GM19043 (cell line): ENCODE measurements at regions not wholly inside any gene's neighbourhood (a gene's known extent, or its start where the extent isn't known, plus 50 kb on each side); places are given as distances from the start of the nearest gene placed in this dataset.
"Not testable (repeated sequence)": the region's sequence is repeated elsewhere in the genome, so short reads cannot be mapped to it uniquely, and the experiment has no call there.

Source experiments
- ATAC-seq: cut with Tn5 transposase; IDR thresholded peaks from one replicate; pipeline ENCODE4 v1.9.1; 2021; ENCODE audit warnings: low read depth; ENCODE audit not compliant: unreplicated experiment

DNA sequence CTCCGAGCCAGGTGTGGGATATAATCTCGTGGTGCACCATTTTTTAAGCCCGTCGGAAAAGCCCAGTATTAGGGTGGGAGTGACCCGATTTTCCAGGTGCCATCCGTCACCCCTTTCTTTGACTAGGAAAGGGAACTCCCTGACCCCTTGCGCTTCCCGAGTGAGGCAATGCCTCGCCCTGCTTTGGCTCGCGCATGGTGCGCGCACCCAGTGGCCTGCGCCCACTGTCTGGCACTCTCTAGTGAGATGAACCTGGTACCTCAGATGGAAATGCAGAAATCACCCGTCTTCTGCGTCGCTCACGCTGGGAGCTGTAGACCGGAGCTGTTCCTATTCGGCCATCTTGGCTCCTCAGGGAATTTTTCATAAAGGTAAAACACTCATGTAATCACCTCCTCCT is 63.9 kb downstream of the RWDD3 start:
- ATAC-seq, result not testable (repeated sequence)

DNA sequence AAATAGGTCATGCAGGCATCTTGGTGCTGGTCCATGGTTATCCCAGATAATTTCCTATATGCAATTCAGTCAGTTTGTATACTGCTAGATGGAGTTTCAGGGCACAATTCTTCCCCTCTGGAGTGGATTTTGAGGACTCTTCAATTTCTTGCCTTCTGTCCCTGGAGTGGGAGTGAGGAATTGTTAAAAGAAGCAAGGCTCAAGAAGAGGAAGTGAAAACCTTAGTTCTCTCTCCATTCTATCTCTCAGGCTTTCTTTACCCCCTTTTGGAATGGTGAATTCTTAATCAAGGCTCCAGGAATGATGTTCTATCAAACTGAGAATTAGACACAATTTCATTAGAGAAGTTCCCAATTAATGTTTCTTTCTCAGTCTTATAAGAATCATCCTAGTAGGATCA is 67.1 kb downstream of the RWDD3 start:
- ATAC-seq, result no peak

DNA sequence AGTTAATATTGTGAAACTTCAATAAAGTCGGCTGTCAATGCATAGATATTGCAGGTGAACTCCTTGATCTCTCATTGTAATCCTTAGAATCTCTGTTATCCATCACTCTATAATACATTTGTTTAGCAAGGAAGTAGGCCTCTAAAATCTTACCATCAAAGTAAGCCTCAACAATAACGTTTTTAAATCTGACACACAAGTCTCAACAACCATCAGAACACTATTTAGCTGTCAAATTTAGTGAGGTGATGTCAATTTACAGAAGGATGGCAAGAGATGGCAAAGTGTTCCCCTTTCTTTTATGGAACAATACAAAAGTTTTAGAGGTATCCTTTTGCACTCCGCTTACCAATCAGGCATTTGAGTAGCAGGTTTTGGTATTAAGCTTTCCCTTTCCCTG is 67.6 kb downstream of the RWDD3 start:
- no peak for ATAC-seq

DNA sequence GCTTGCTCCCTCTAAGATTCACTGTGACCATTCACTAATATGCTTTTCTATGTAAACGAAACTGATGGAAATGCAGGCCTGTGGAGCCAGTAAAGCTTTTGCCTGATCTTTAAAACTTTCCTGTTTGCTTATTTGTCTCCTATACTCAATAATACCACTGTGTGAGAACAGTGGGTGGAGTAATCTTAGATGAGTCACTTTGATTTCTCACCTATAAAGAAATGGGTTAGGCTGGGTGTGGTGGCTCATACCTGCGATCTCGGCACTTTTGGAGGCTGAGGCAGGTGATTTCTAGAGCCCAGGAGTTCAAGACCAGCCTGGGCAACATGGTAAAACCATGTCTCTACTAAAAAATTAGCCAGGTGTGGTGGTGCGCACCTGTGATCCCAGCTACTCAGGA is 70.8 kb downstream of the RWDD3 start:
- ATAC-seq, result no peak

DNA sequence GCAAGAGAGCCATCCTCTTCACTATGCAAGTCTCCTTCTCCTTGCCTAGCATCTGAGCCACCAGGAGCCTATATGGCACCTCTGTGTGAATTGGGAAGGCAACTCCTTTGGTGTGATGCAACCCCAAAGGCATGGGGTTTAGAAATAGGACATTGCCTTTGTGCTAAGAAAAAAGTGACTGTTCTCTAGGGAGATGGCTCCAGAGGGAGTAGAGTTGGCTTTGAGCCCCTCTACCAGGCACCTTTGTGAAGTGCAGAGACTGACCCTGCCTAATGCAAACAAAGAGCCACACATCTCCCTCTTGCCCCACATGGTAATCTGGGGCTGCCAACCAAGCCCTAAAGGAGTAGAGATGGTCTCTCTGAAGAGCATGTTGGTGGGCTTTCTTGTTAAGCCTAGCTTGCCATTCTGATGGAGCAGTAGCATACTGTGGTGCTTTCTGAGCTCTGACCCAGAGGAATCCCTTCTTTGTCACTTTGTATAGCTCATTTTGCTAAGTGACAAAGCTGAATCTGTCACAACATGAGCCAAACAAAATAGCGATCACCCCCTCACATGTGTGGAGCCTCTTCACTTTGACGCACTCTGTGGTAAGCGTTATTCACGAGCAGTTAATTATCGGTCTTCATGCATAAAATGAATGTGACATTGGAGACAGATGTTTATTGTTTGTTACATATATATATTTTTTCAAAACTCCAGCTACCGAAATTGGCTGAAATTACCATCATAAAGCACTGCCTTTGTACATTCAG is 74.4 kb downstream of the RWDD3 start:
- no peak for ATAC-seq

DNA sequence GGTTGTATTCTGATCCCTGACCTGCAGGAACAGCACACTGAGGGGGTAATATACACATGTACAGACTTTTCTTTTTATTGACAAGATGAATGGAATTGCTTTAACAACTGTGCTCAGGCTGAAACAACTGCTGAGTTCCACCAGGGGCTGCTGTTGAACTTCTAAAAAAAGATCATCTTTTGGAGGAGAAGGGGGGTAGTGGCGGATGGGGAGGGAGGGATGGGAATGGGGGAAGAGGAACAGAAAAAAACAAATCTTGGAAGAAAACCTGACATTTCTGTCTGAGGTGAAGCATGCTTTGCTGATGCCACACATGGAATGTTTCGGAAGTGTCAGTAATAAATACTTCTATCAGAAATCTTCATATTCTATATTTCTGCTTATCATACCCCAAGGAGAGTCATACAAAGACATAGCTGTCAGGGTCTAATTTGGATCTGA is 75.0 kb downstream of the RWDD3 start:
- no peak for ATAC-seq

DNA sequence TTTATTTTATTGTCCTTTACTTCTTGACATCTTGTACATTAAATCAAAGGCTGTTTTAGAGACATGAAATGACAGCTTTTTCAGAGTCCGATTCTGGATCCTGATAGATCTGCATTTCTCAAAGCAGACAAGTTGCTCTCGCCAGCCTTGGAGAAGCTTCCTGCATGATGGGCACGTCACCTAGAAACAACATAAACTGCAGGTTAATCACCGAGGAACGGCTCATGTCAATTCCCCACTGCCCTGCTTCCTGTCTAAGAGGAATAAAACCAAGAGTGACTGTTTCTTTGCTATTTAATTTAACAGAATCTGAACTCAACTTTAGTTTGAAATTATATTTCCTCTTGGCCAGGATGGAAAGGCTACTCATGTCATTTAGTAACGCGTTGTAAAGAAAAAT is 77.0 kb downstream of the RWDD3 start:
- no peak for ATAC-seq

DNA sequence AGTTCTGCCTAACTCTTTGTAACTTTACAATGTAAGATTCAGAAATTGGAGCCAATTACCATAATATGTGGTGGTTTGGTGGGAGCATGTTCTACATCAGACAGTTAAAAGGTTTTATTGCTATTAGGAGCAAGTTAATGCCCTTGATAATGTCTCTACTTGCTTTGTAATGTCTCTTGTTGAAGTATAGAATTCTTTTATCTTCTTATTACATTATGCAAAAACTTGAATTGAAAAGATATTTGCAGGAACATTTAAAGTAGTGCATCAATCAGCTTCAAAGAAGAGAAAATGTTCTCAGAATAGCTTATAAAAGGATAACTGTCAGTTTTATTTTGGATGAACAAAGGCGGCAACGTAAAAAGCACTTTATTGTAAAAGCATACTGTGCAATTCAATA is 77.8 kb downstream of the RWDD3 start:
- ATAC-seq, result no peak

DNA sequence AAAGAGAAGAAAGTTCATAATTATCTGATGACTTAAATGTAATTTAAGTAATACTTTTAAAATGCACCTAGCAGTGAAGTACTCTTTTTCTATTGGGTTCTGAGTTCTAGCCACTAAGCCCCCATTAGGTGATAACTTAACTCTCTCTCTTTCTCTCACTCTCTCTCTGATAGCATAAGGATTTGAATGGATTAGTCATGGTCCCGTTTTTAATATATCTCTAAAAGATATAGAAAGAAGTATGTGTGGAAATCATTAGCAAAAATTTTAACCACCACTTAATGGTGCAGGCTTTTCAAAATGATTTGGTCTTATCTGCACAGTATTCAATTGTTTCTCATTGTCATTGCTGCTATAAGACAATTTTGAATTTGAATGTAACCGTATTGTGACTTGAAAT is 78.2 kb downstream of the RWDD3 start:
- ATAC-seq, result no peak

DNA sequence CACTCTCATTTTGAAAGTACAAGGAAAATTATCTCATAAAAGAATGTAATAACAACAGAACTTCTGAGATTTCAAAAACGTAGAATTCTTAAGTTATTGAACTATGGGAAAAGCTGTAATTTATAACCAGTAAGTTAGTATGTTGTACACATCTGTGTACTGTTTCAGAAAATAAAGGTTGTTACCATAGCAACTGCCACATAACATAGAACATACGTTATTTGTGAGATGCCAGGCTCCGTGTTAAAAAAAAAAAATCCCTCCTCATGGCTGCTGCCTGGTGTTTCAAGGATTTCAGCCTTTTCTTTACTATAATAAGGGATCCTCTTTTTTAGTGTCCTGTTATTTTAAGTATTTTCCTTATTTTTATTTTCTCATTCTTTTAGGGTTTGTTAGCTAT is 79.5 kb downstream of the RWDD3 start:
- no peak for ATAC-seq

DNA sequence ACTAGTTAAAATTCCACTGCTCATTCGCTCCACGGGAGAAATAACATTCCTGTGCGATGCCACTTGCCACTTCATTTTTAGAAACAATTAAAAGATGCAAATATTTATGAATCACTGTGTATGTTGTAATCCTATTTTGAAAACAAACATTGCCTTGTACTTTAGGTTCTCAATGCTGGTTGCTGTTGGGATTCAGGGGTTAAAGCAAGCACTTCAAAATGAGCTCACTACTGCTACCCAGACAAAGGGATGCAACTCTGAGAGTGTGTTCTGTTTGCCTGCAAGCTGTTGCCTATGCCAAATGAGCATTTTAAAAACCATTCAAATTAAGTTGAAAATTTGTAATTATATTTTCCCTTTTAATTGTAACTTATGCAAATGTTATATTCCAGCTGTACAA is 87.5 kb downstream of the RWDD3 start:
- ATAC-seq, result no peak

DNA sequence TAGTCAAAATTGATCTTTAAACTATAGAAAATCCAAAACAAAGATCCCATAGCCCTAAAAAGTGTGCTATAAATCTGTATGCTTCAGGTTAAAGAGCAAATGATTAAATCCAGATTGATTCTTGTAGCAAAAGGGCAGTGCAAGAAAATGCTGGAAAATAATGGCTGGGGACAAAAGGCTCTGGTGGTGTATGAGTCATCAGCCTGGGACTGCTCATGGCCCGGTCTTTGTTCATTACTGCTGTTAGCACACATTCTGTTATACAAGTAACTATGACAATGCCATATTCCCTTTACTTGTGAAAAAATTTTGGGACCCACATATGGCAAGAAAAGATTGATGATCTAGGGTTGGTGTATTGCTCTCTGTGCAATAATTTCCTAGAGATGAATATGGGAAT is 89.1 kb downstream of the RWDD3 start:
- ATAC-seq, result no peak

DNA sequence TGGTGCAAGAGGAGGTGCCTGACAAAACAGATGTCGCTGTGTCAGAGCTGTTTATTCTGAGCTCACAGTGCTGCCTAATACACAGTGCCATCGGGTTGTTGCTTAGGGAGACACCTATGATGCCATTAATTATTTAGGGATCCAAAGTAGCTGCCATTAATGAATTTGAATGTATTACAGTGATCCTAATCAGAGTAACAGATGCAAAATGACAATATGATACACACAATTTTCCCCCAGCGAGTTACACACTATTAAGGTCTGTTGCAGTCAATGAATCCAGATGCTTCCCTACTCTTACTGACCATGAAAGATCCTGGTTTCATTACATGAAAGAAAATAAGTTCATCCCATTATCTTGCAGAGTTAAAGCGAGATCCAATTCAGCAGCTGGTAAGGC is 91.3 kb downstream of the RWDD3 start:
- ATAC-seq, result no peak

DNA sequence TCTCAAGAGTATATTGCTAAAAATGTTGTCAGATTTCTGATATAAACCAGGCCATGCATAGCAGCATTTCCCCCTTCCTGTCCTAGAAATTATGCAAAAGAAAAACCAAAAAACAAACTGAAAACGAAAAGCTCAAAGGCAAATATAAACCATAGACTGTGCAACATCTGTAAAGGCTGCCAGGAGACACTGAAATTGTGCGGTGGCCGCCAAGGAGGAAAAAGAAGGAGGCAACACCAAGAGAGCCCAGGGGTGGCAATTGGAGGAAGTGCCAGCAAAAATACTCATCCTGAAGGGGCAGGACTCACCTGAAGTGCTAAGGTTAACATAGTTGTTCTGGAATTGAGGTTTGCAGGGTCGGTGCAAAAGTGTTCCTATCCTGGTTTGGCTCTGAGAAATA is 92.0 kb downstream of the RWDD3 start:
- ATAC-seq, result no peak

DNA sequence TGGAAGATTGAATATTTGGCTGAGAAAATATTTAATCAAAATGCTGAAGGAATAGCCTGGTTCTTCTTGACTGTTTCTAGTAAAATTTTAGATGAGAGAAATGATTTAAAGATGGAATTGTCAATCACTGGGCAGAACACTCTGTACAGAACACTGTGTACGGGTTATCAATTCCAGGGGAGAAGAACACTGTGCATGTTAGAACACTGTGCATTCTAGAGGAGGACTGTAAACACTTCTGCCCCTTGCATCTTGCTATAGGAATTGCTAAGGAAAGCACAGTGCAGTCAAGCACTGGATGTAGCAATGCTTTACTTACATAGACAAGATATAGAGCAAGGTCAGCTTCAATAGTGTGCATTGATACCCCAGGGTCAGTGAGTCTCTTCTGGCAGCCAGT is 98.7 kb downstream of the RWDD3 start:
- ATAC-seq, result no peak

DNA sequence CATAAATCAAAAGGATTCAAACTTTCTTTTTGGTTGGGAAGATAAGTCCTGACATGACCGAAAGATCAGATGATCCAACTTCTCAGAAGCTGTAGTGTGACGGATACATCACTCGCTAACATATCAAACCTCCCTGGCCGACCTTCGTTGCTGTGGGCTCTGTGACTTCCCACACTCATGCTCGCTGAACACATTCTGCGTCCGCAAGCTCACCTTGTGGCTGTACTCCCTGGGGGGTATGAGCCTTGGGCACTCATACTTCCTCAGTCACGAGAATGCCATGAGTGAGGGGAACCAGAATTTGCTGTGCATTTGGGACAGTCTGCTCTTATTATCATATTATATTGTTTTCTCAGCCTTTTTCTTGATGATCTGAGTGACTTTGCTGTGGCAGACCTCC is 105.4 kb downstream of the RWDD3 start:
- no peak for ATAC-seq

DNA sequence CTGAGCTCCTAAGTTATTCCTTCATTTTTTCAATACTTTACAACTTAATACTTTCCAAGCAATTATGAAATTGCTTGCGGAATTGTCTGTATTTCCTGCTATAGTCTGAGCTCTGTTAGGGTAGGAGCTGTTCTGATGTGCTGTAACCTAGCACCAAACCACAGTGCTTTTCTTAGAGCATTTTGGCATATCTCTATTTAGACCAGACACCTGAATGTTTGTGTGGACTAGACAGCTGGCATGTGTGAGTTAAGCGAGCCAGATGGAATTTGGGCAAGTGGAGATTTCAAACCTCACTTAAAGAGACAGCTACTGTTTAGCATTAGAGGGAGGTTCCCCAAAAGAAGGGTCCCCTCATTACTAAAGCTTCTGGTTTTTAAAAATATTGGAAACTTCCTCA is 106.1 kb downstream of the RWDD3 start:
- ATAC-seq, result no peak

DNA sequence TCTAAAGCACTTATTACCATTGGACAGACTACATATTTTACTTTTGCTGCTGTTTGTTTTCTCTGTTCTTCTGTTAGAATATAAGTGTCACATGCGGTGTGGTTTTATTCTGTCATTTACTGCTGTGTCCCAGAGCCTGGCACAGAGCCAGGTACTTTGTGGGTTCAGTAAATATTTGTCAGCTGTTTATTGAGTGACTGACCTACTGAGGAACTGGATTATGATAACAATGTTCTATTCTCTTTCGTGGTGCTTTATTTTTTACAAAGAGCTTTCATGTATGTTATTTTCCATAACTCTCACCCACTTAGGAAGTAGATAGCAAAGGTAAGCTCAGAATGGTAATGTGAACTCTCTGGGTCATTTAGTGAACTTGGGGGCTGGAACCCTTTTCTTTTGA is 118.8 kb downstream of the RWDD3 start:
- no peak for ATAC-seq

DNA sequence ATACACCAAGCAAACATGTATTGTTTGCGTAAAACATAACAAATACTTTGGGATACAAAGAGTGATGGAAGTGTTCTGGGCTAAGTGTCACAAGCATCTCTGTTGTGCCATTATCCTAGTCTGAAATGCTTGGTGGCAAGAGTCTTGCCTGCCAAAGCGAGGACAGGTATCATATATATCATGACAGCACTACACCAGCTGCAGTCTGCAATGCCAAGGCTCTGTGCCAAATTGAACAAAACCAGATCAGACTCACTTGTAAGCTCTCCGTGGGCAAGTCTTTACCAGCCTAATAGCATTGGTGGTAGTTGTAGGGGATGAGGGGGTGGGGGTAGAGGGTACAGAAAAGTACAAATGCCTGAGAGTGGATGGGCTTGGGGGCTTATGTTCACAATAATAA is 119.2 kb downstream of the RWDD3 start:
- ATAC-seq, result no peak

DNA sequence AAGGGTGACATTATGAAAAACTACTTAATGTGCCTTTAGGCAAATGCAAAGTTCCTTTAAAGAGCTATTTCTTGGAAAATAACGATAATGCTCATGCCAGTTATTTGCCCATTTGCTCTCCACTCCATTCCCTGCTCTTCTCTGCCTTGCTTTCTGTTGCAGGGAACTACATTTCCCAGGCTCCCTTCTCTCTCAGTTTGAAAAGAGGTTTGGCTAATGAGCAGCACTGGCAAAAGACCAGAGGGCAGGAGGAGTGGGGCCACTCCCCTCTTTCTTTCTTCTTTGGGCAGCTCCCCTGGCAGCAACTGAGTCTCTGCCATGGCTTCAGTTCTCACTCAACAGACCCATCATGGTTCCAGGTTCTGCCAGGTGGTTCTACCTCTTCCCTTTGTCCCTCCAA is 130.5 kb downstream of the RWDD3 start:
- no peak for ATAC-seq

DNA sequence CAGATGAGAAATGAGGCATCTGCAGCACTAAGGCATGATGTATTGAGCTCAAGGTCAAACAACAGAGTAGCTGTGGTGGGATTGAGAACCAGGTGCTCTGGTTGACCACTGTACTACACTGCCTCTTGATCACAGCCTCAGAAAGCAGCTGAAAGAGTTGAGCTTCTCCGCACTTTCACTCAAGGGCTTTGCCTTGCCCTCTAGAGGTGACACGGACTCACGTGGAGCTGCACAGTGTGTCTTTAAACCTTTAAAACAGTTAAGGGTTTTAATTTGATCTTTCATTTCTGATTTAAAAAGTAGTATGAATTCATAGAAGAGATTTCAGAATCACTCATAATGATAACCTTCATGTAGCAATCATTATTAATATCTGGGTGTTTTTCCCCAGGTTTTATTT is 132.5 kb downstream of the RWDD3 start:
- no peak for ATAC-seq

DNA sequence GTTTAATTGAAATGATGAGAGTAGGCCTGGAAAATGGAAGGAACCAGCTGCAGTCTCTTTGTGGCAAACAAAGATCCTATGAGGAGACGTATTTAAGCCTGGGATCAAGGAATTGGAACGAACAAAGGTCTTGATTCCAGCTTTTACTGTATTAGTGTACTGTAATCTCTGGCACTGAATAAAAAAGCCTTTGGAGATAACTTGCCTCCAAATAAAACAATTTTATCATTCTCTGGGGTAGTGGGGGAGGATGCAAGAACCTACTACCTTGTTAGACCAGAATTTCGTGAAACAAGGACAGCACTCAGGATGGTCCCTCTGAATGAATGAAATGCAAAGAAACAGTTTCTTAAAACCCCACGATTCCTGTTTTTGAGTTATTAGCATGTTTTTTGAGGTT is 134.2 kb downstream of the RWDD3 start:
- ATAC-seq, result no peak
